HEK293T (cell line): ENCODE measurements at regions not wholly inside any gene's neighbourhood (a gene's known extent, or its start where the extent isn't known, plus 50 kb on each side); places are given as distances from the start of the nearest gene placed in this dataset.

Source experiments
- ARNT ChIP-seq: fragments of 450-650 bp; IDR thresholded peaks from 2 replicates; pipeline ENCODE4 v1.6.1; 2017; ENCODE audit warnings: mild to moderate bottlenecking
- BHLHE40 ChIP-seq: fragments of 450-650 bp; IDR thresholded peaks from 2 replicates; pipeline ENCODE4 v1.6.1; 2016; ENCODE audit warnings: mild to moderate bottlenecking, moderate library complexity, borderline replicate concordance
- CTBP1 ChIP-seq: fragments of 450-650 bp; IDR thresholded peaks from 2 replicates; pipeline ENCODE4 v1.6.1; 2016; ENCODE audit warnings: borderline replicate concordance
- ELF4 ChIP-seq: fragments of 450-650 bp; IDR thresholded peaks from 2 replicates; pipeline ENCODE4 v1.6.1; 2017; ENCODE audit warnings: antibody characterized with exemption
- FOXA1 ChIP-seq: fragments of 450-650 bp; IDR thresholded peaks from 2 replicates; pipeline ENCODE4 v1.6.1; 2016; ENCODE audit warnings: mild to moderate bottlenecking
- FOXK2 ChIP-seq: fragments of 450-650 bp; IDR thresholded peaks from 2 replicates; pipeline ENCODE4 v1.6.1; 2016; ENCODE audit warnings: mild to moderate bottlenecking
- FOXM1 ChIP-seq: fragments of 450-650 bp; IDR thresholded peaks from 2 replicates; pipeline ENCODE4 v1.6.1; 2017; ENCODE audit warnings: mild to moderate bottlenecking, borderline replicate concordance
- L3MBTL2 ChIP-seq: fragments of 450-650 bp; conservative IDR thresholded peaks from 2 replicates; pipeline ENCODE4 v1.6.1; 2016; ENCODE audit warnings: mild to moderate bottlenecking
- NFRKB ChIP-seq: fragments of 450-650 bp; IDR thresholded peaks from 2 replicates; pipeline ENCODE4 v1.6.1; 2016; ENCODE audit warnings: mild to moderate bottlenecking, moderate library complexity
- SP1 ChIP-seq: fragments of 450-650 bp; IDR thresholded peaks from 2 replicates; pipeline ENCODE4 v1.6.1; 2017
- SUZ12 ChIP-seq: fragments of 450-650 bp; IDR thresholded peaks from 2 replicates; pipeline ENCODE4 v1.6.1; 2016; ENCODE audit warnings: mild to moderate bottlenecking
- TARDBP ChIP-seq: fragments of 450-650 bp; IDR thresholded peaks from 2 replicates; pipeline ENCODE4 v1.6.1; 2016
- ZNF384 ChIP-seq: fragments of 450-650 bp; IDR thresholded peaks from 2 replicates; pipeline ENCODE4 v1.6.1; 2016
- TF ChIP-seq, protein P1 (sequence below): fragments of 450-650 bp; IDR thresholded peaks from 2 replicates; pipeline ENCODE4 v1.6.1; 2016

DNA sequence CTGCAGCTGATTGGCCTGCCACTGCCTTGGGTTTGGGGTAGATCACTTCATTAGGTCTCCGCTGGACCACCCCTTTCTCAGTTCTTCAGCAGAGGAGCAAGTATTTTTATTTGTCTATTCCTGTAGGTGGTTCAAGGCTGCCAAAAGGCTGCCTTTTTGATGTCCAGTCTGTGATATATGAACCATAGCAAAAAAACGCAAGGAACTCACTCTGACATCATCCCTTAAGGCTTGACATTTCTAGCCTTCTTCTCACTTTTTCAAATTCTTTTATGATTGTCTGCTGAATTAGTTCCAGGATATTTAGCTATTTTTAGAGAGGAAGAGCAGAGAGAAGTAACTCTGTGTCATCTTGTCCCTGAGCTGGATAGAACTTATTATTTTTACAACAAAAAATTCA lies 269.2 kb downstream of the BAMBI start:
- TF ChIP-seq NFRKB (no peak), SUZ12 (no peak), SP1 (no peak), BHLHE40 (no peak), TARDBP (no peak), FOXA1 (no peak), FOXK2 (no peak), FOXM1 (no peak), ZNF384 (no peak), ELF4 (no peak), L3MBTL2 (no peak), ARNT (no peak), CTBP1 (no peak)
- TF ChIP-seq, protein P1, sequence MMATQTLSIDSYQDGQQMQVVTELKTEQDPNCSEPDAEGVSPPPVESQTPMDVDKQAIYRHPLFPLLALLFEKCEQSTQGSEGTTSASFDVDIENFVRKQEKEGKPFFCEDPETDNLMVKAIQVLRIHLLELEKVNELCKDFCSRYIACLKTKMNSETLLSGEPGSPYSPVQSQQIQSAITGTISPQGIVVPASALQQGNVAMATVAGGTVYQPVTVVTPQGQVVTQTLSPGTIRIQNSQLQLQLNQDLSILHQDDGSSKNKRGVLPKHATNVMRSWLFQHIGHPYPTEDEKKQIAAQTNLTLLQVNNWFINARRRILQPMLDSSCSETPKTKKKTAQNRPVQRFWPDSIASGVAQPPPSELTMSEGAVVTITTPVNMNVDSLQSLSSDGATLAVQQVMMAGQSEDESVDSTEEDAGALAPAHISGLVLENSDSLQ, result no peak
